HepG2 (cell line): ENCODE measurements at regions not wholly inside any gene's neighbourhood (a gene's known extent, or its start where the extent isn't known, plus 50 kb on each side); places are given as distances from the start of the nearest gene placed in this dataset.

Experiments used
- ATAC-seq: fragments of 200-7000 bp; cut with Tn5 transposase; 3 replicates; pipeline ENCODE4 v1.9.1; 2020; ENCODE audit warnings: mild to moderate bottlenecking, moderate library complexity
- BruUV-seq: library from RNA; stranded (reverse); fragments of 400-500 nt; replicated peaks from 2 replicates; lab custom pipeline; 2021; lab: Mats Ljungman, UMichigan
- CTCF ChIA-PET: fragments of 300-600 bp; formaldehyde crosslinking; extraction: SDS; loops from one replicate; lab custom pipeline; 2021; ENCODE audit warnings: low total read pairs, inconsistent platforms, low intra/inter-chr PET ratio; lab: Yijun Ruan, JAX
- POLR2A ChIA-PET: fragments of 350-600 bp; sonication (Branson Sonifier 250); formaldehyde crosslinking; loops from one replicate; lab custom pipeline; 2020; ENCODE audit warnings: antibody characterized with exemption, inconsistent platforms; lab: Yijun Ruan, JAX
- DNase-seq: peaks from one replicate; pipeline ENCODE4 v3.0.0-alpha.2; 2015; ENCODE audit warnings: low spot score
- FAIRE-seq: peaks from 3 replicates; lab custom pipeline; 2011; peaks lifted over from hg19 to GRCh38; lab: Jason Lieb, UNC
- H2AFZ ChIP-seq: one replicate; pipeline ENCODE4 v1.6.1; 2011; ENCODE audit warnings: low read length, inconsistent platforms
- H3K27ac ChIP-seq: fragments of 300-600 bp; 3 replicates; pipeline ENCODE4 v1.8.0; 2011; ENCODE audit warnings: mixed run types, mild to moderate bottlenecking, mixed read lengths, low read length, inconsistent platforms; ENCODE audit not compliant: insufficient read depth; ENCODE audit errors: extremely low read length
- H3K27me3 ChIP-seq, 2 experiments: fragments of 200-600 bp in 1 of 2; 2 replicates in 1 of 2; 3 replicates in 1 of 2; pipeline versions ENCODE4 v1.6.0 to v1.8.0; 2011; ENCODE audit warnings: low read length in 2 of 2, mild to moderate bottlenecking in 2 of 2, moderate library complexity in 2 of 2, inconsistent platforms in 1 of 2; ENCODE audit not compliant: insufficient read depth in 2 of 2, control insufficient read depth in 1 of 2
- H3K36me3 ChIP-seq, 2 experiments: fragments of 200-600 bp in 1 of 2; replicated peaks in 1 of 2; 2 replicates in 1 of 2; 3 replicates in 1 of 2; pipeline versions ENCODE4 v1.5.1 to v1.8.0; 2011; ENCODE audit warnings: low read length in 2 of 2, inconsistent platforms in 1 of 2; ENCODE audit not compliant: insufficient read depth in 2 of 2, control insufficient read depth in 1 of 2
- H3K4me1 ChIP-seq: 2 replicates; pipeline ENCODE4 v1.5.1; 2012; ENCODE audit warnings: low read length, inconsistent platforms; ENCODE audit not compliant: insufficient read depth
- H3K4me2 ChIP-seq: 2 replicates; pipeline ENCODE4 v1.6.0; 2011; ENCODE audit warnings: low read depth, low read length, inconsistent platforms
- H3K4me3 ChIP-seq, 3 experiments: fragments of 200-600 bp in 1 of 3; sonication (generic), shearing (Covaris generic) in 1 of 3; replicated peaks in 1 of 3; 2 replicates each; pipeline ENCODE4 v1.5.1; 2011 to 2016; ENCODE audit warnings: low read length in 3 of 3, inconsistent platforms in 2 of 3, low read depth in 2 of 3, mild to moderate bottlenecking in 2 of 3, control low read depth in 1 of 3, mixed read lengths in 1 of 3; ENCODE audit not compliant: insufficient read depth in 1 of 3
- H3K79me2 ChIP-seq: one replicate; pipeline ENCODE4 v1.6.1; 2011; ENCODE audit warnings: low read length, inconsistent platforms; ENCODE audit not compliant: insufficient read depth
- H3K9ac ChIP-seq: 2 replicates; pipeline ENCODE4 v1.6.0; 2011; ENCODE audit warnings: mild to moderate bottlenecking, low read depth, low read length, inconsistent platforms; ENCODE audit not compliant: insufficient read depth
- H3K9me3 ChIP-seq: 2 replicates; pipeline ENCODE4 v1.5.1; 2012; ENCODE audit warnings: mild to moderate bottlenecking, low read length
- H4K20me1 ChIP-seq: 2 replicates; pipeline ENCODE4 v1.6.0; 2011; ENCODE audit warnings: inconsistent platforms, mild to moderate bottlenecking, low read length, moderate library complexity; ENCODE audit not compliant: insufficient read depth
- JUN ChIP-seq: sonication (generic); formaldehyde crosslinking; IDR thresholded peaks from 2 replicates; pipeline ENCODE4 v1.4.0; 2020; ENCODE audit warnings: mild to moderate bottlenecking, missing genetic modification reagents
- PHF5A ChIP-seq: IDR thresholded peaks from one replicate; pipeline ENCODE4 v1.6.1; 2018; ENCODE audit warnings: low read depth, missing genetic modification reagents; ENCODE audit not compliant: unreplicated experiment
- TBX2 ChIP-seq: sonication (generic); formaldehyde crosslinking; IDR thresholded peaks from 2 replicates; pipeline ENCODE4 v1.5.0; 2020; ENCODE audit warnings: missing genetic modification reagents, mild to moderate bottlenecking, borderline replicate concordance
- THAP11 ChIP-seq: IDR thresholded peaks from 2 replicates; pipeline ENCODE4 v1.6.1; 2016; ENCODE audit warnings: missing biosample characterization, missing genetic modification reagents
- ZNF235 ChIP-seq: sonication (generic); formaldehyde crosslinking; IDR thresholded peaks from 2 replicates; pipeline ENCODE4 v1.8.1; 2023; ENCODE audit warnings: mild to moderate bottlenecking, missing genetic modification reagents, borderline replicate concordance
- ZNF256 ChIP-seq: sonication (generic); formaldehyde crosslinking; conservative IDR thresholded peaks from 2 replicates; pipeline ENCODE4 v1.4.0; 2020; ENCODE audit warnings: missing genetic modification reagents
- ZNF274 ChIP-seq: sonication (generic); formaldehyde crosslinking; IDR thresholded peaks from 2 replicates; pipeline ENCODE4 v1.5.1; 2020; ENCODE audit warnings: mild to moderate bottlenecking, missing genetic modification reagents
- ZNF383 ChIP-seq: sonication (generic); formaldehyde crosslinking; IDR thresholded peaks from 2 replicates; pipeline ENCODE4 v1.4.0; 2020; ENCODE audit warnings: missing genetic modification reagents, mild to moderate bottlenecking, borderline replicate concordance
- ZNF460 ChIP-seq: sonication (generic); formaldehyde crosslinking; IDR thresholded peaks from 2 replicates; pipeline ENCODE4 v1.5.1; 2020; ENCODE audit warnings: missing genetic modification reagents, mild to moderate bottlenecking, borderline replicate concordance
- ZNF619 ChIP-seq: sonication (generic); formaldehyde crosslinking; IDR thresholded peaks from 2 replicates; pipeline ENCODE4 v1.4.0; 2020; ENCODE audit warnings: mild to moderate bottlenecking, missing genetic modification reagents
- ZNF629 ChIP-seq: sonication (generic); formaldehyde crosslinking; conservative IDR thresholded peaks from 2 replicates; pipeline ENCODE4 v1.5.0; 2020; ENCODE audit warnings: missing genetic modification reagents
- ZNF720 ChIP-seq: sonication (generic); formaldehyde crosslinking; IDR thresholded peaks from 2 replicates; pipeline ENCODE4 v1.4.0; 2020; ENCODE audit warnings: missing genetic modification reagents
- WGBS: methylation state at CpG from one replicate; pipeline ENCODE4 v1.1.6; 2017; ENCODE audit warnings: low lambda C conversion rate; 5-methylcytosine and 5-hydroxymethylcytosine counted together
- in situ Hi-C: cut with HindIII; loops from 2 replicates; pipeline ENCODE4 v1.10.0; 2017; ENCODE audit warnings: low pct_unique_long_range_greater_than_20kb; ENCODE audit not compliant: extremely low pct_ligation_motif_present
- intact Hi-C: fragments of 100-400 bp; cut with micrococcal nuclease; formaldehyde crosslinking; loops from one replicate; pipeline ENCODE4 v1.10.0; 2022; ENCODE audit not compliant: unreplicated experiment
- TF ChIP-seq, protein P1 (sequence below): sonication (generic); formaldehyde crosslinking; IDR thresholded peaks from 2 replicates; pipeline ENCODE4 v1.5.1; 2020; ENCODE audit warnings: mild to moderate bottlenecking, missing genetic modification reagents, moderate library complexity
- TF ChIP-seq, protein P2 (sequence below): sonication (generic); formaldehyde crosslinking; IDR thresholded peaks from 2 replicates; pipeline ENCODE4 v1.5.0; 2020; ENCODE audit warnings: mild to moderate bottlenecking, missing genetic modification reagents, borderline replicate concordance

DNA sequence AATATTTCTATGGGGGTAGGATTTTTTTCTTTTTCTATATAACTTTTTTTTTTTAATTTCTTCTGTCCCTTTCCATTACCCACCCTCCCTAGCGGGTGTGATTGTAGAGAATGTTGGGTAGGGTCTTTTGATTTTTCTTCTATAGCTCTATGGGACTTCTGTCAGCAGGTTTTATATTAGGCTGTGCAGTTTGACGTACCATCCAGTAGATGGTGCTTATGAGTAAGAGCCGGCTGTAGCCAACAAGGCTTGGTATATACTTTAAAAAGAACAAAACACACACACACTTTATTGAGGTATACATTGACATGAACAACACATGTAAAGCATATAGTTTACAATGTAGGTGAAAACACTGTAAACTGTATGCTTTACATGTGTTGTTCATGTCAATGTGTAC lies 247.9 kb upstream of the POF1B start:
- Histone ChIP-seq H4K20me1 (no peaks in the 10 kb centered on the region), H3K4me3 (no peak overlapping the region), H3K79me2 (no peaks in the 10 kb centered on the region), H3K36me3 (no peaks in the 10 kb centered on the region), H3K4me1 (no peaks in the 10 kb centered on the region), H3K9me3 (no peaks in the 10 kb centered on the region), H3K27ac (no peak overlapping the region), H3K9ac (no peak overlapping the region), H2AFZ (no peak overlapping the region), H3K27me3 (no peaks in the 10 kb centered on the region), H3K4me2 (no peak overlapping the region)
- FAIRE-seq (no peak), DNase-seq (no peak), ATAC-seq (no peak)
- POLR2A ChIA-PET = no interaction called here
- intact Hi-C loops = no loop called here
- CTCF ChIA-PET = no interaction called here
- in situ Hi-C loops = no loop called here
- WGBS = 23% methylated on average over 3 of the region's 3 CpGs
- no TSS peak for BruUV-seq
- TF ChIP-seq JUN (no peak), ZNF274 (CRISPR knock-in tag) (no peak), ZNF235 (CRISPR knock-in tag) (no peak), ZNF256 (CRISPR knock-in tag) (no peak)
- TF ChIP-seq, protein P1, sequence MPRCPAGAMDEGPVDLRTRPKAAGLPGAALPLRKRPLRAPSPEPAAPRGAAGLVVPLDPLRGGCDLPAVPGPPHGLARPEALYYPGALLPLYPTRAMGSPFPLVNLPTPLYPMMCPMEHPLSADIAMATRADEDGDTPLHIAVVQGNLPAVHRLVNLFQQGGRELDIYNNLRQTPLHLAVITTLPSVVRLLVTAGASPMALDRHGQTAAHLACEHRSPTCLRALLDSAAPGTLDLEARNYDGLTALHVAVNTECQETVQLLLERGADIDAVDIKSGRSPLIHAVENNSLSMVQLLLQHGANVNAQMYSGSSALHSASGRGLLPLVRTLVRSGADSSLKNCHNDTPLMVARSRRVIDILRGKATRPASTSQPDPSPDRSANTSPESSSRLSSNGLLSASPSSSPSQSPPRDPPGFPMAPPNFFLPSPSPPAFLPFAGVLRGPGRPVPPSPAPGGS (CRISPR knock-in tag) = no peak

- H4K20me1 ChIP-seq = no peaks in the 10 kb centered on the region
- TF ChIP-seq ZNF619 (CRISPR knock-in tag) = no peak
- TF ChIP-seq ZNF629 = no peak
- TF ChIP-seq THAP11 (CRISPR knock-in tag) = no peak
- no peak for TF ChIP-seq ZNF720 (CRISPR knock-in tag)
- TF ChIP-seq, protein P2, sequence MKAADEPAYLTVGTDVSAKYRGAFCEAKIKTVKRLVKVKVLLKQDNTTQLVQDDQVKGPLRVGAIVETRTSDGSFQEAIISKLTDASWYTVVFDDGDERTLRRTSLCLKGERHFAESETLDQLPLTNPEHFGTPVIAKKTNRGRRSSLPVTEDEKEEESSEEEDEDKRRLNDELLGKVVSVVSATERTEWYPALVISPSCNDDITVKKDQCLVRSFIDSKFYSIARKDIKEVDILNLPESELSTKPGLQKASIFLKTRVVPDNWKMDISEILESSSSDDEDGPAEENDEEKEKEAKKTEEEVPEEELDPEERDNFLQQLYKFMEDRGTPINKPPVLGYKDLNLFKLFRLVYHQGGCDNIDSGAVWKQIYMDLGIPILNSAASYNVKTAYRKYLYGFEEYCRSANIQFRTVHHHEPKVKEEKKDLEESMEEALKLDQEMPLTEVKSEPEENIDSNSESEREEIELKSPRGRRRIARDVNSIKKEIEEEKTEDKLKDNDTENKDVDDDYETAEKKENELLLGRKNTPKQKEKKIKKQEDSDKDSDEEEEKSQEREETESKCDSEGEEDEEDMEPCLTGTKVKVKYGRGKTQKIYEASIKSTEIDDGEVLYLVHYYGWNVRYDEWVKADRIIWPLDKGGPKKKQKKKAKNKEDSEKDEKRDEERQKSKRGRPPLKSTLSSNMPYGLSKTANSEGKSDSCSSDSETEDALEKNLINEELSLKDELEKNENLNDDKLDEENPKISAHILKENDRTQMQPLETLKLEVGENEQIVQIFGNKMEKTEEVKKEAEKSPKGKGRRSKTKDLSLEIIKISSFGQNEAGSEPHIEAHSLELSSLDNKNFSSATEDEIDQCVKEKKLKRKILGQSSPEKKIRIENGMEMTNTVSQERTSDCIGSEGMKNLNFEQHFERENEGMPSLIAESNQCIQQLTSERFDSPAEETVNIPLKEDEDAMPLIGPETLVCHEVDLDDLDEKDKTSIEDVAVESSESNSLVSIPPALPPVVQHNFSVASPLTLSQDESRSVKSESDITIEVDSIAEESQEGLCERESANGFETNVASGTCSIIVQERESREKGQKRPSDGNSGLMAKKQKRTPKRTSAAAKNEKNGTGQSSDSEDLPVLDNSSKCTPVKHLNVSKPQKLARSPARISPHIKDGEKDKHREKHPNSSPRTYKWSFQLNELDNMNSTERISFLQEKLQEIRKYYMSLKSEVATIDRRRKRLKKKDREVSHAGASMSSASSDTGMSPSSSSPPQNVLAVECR (CRISPR knock-in tag) = no peak
- no peak for TF ChIP-seq PHF5A (CRISPR knock-in tag)
- no peak for TF ChIP-seq ZNF460 (CRISPR knock-in tag)
- TF ChIP-seq TBX2 = no peak
- no peak for TF ChIP-seq ZNF383 (CRISPR knock-in tag)
Observed at GRCh38 chrX:85622635-85623034, 243.2 kb upstream of the POF1B start.

More at GRCh38 chrX:85622635-85623034, 243.2 kb upstream of the POF1B start:
- Histone ChIP-seq H3K36me3 (no peaks in the 10 kb centered on the region), H3K9ac (no peak overlapping the region), H3K79me2 (no peaks in the 10 kb centered on the region), H2AFZ (no peak overlapping the region), H3K9me3 (no peaks in the 10 kb centered on the region), H3K4me1 (no peaks in the 10 kb centered on the region), H3K4me3 (no peak overlapping the region), H3K27ac (no peak overlapping the region), H3K4me2 (no peak overlapping the region), H3K27me3 (no peaks in the 10 kb centered on the region)
- CTCF ChIA-PET = no interaction called here
- no TSS peak for BruUV-seq
- FAIRE-seq (no peak), DNase-seq (no peak), ATAC-seq (no peak)
- intact Hi-C loops (no loop called here), in situ Hi-C loops (no loop called here)
- 93% methylated on average over 2 of the region's 8 CpGs for WGBS
- POLR2A ChIA-PET = no interaction called here
